ENCODE measurements at regions not wholly inside any gene's neighbourhood (a gene's known extent, or its start where the extent isn't known, plus 50 kb on each side); places are given as distances from the start of the nearest gene placed in this dataset.

DNA sequence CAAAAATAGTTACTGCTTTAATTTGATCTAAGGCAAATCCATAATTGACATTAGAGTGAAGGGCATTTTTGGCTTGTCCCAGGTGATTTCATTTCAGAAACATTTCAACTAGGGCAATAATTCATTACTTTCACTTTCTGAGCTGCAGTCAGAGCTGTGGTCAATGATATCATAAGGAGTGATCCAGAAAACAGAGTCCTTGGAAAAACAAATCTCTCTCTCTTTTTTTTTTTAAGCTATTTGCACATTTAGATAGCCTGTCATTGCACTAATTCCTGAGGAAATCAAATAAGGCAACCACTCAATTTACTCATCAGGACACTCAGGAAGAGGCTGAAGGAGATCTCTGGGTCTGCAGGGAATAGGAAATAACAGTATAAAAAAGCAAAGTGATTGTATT is 269.5 kb upstream of the LRRC3B start:
- no peaks in the 10 kb centered on the region for H3K27me3 ChIP-seq (ENCODE audit: control insufficient read depth, insufficient read depth, low read length)
- H3K9ac ChIP-seq (ENCODE audit: low read length), result no peak overlapping the region
- no peak overlapping the region for H3K4me3 ChIP-seq (ENCODE audit: low read depth, low read length)
- no peaks in the 10 kb centered on the region for H3K9me3 ChIP-seq (ENCODE audit: control insufficient read depth, insufficient read depth, low read depth, low read length)
- no peaks in the 10 kb centered on the region for H3K4me1 ChIP-seq (ENCODE audit: control insufficient read depth, insufficient read depth, low read length)
- no peaks in the 10 kb centered on the region for H3K36me3 ChIP-seq (ENCODE audit: control insufficient read depth, insufficient read depth, low read length)
- no peak overlapping the region for H3K27ac ChIP-seq (ENCODE audit: low read depth, low read length)

GRCh38 chr3:26358405-26358804 is 264.2 kb upstream of the LRRC3B start:
- H3K4me1 ChIP-seq (ENCODE audit: control insufficient read depth, insufficient read depth, low read length), result no peaks in the 10 kb centered on the region
- no peaks in the 10 kb centered on the region for H3K36me3 ChIP-seq (ENCODE audit: control insufficient read depth, insufficient read depth, low read length)
- no peaks in the 10 kb centered on the region for H3K27me3 ChIP-seq (ENCODE audit: control insufficient read depth, insufficient read depth, low read length)
- H3K9ac ChIP-seq (ENCODE audit: low read length), result no peak overlapping the region
- H3K27ac ChIP-seq (ENCODE audit: low read depth, low read length), result no peak overlapping the region
- H3K9me3 ChIP-seq (ENCODE audit: control insufficient read depth, insufficient read depth, low read depth, low read length), result peaks cover 6% of the 10 kb centered on the region
- H3K4me3 ChIP-seq (ENCODE audit: low read depth, low read length), result no peak overlapping the region

GRCh38 chr3:26365706-26366105 is 256.9 kb upstream of the LRRC3B start:
- H3K4me1 ChIP-seq (ENCODE audit: control insufficient read depth, insufficient read depth, low read length), result peaks cover 16% of the 10 kb centered on the region
- H3K9me3 ChIP-seq (ENCODE audit: control insufficient read depth, insufficient read depth, low read depth, low read length), result peaks cover 9% of the 10 kb centered on the region
- H3K36me3 ChIP-seq (ENCODE audit: control insufficient read depth, insufficient read depth, low read length), result no peaks in the 10 kb centered on the region
- H3K4me3 ChIP-seq (ENCODE audit: low read depth, low read length), result no peak overlapping the region
- no peak overlapping the region for H3K27ac ChIP-seq (ENCODE audit: low read depth, low read length)
- H3K9ac ChIP-seq (ENCODE audit: low read length), result no peak overlapping the region
- no peaks in the 10 kb centered on the region for H3K27me3 ChIP-seq (ENCODE audit: control insufficient read depth, insufficient read depth, low read length)

DNA sequence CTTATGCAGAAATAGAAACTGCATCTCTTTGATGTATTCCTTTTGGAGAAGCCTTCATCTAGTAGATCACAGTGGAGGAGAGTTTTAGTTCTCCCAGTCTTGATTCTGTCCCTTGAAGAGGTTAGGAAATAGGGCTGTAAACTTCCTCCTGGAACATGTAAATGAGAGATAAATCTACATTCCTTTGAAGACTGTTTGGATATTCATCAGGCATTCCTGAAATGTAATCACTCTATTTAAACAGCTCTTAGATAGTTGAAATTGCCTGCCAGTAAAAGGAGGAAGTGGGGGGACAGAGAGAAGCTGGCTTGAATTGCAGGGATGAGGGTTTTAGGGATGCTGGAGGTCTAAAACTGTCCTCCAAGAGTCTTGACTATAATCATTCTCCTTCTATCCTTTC is 254.3 kb upstream of the LRRC3B start:
- Histone ChIP-seq H3K9ac (ENCODE audit: low read length) (no peak overlapping the region), H3K4me1 (ENCODE audit: control insufficient read depth, insufficient read depth, low read length) (peaks cover 16% of the 10 kb centered on the region), H3K27ac (ENCODE audit: low read depth, low read length) (no peak overlapping the region; the same call in 1 of the 2 replicates), H3K9me3 (ENCODE audit: control insufficient read depth, insufficient read depth, low read depth, low read length) (peaks cover 3% of the 10 kb centered on the region; the same call in 1 of the 2 replicates), H3K36me3 (ENCODE audit: control insufficient read depth, insufficient read depth, low read length) (no peaks in the 10 kb centered on the region), H3K4me3 (ENCODE audit: low read depth, low read length) (no peak overlapping the region), H3K27me3 (ENCODE audit: control insufficient read depth, insufficient read depth, low read length) (no peaks in the 10 kb centered on the region)

DNA sequence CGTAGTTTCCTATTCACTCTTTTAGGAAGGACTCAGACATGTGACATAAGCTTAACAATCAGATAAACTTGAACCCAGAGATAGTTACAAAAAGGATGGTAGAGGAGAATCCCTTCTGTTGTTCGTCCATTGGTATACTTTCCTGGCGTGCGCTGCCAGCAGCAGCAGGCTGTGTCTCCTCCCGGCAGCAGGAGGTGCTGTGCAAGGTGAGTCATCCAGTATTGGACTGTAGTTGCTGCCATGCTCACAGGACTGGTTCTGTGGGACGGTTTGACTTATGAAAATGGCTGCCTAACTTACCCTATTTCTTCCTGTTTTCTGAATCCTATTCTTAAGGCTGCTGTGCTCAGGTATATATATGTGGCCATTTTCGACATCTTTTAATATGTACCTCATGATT is 253.4 kb upstream of the LRRC3B start:
- Histone ChIP-seq H3K9me3 (ENCODE audit: control insufficient read depth, insufficient read depth, low read depth, low read length) (no peaks in the 10 kb centered on the region; the same call in 1 of the 2 replicates), H3K4me1 (ENCODE audit: control insufficient read depth, insufficient read depth, low read length) (peaks cover 16% of the 10 kb centered on the region), H3K9ac (ENCODE audit: low read length) (no peak overlapping the region), H3K36me3 (ENCODE audit: control insufficient read depth, insufficient read depth, low read length) (no peaks in the 10 kb centered on the region), H3K27ac (ENCODE audit: low read depth, low read length) (no peak overlapping the region), H3K4me3 (ENCODE audit: low read depth, low read length) (no peak overlapping the region), H3K27me3 (ENCODE audit: control insufficient read depth, insufficient read depth, low read length) (no peaks in the 10 kb centered on the region)

GRCh38 chr3:26375843-26376530 is 246.6 kb upstream of the LRRC3B start:
- Histone ChIP-seq H3K9ac (ENCODE audit: low read length) (no peak overlapping the region), H3K27ac (ENCODE audit: low read depth, low read length) (no peak overlapping the region), H3K4me1 (ENCODE audit: control insufficient read depth, insufficient read depth, low read length) (no peaks in the 10 kb centered on the region; the same call in 1 of the 2 replicates), H3K27me3 (ENCODE audit: control insufficient read depth, insufficient read depth, low read length) (no peaks in the 10 kb centered on the region), H3K9me3 (ENCODE audit: control insufficient read depth, insufficient read depth, low read depth, low read length) (no peaks in the 10 kb centered on the region), H3K36me3 (ENCODE audit: control insufficient read depth, insufficient read depth, low read length) (no peaks in the 10 kb centered on the region), H3K4me3 (ENCODE audit: low read depth, low read length) (no peak overlapping the region)

- no peaks in the 10 kb centered on the region for H3K36me3 ChIP-seq (ENCODE audit: control insufficient read depth, insufficient read depth, low read length)
- no peak overlapping the region for H3K4me3 ChIP-seq (ENCODE audit: low read depth, low read length)
- H3K9me3 ChIP-seq (ENCODE audit: control insufficient read depth, insufficient read depth, low read depth, low read length), result no peaks in the 10 kb centered on the region
- no peak overlapping the region for H3K9ac ChIP-seq (ENCODE audit: low read length)
- H3K27me3 ChIP-seq (ENCODE audit: control insufficient read depth, insufficient read depth, low read length), result no peaks in the 10 kb centered on the region
- H3K4me1 ChIP-seq (ENCODE audit: control insufficient read depth, insufficient read depth, low read length), result no peaks in the 10 kb centered on the region; the same call in 1 of the 2 replicates
- H3K27ac ChIP-seq (ENCODE audit: low read depth, low read length), result no peak overlapping the region
Observed at GRCh38 chr3:26381411-26381810, 241.2 kb upstream of the LRRC3B start.

DNA sequence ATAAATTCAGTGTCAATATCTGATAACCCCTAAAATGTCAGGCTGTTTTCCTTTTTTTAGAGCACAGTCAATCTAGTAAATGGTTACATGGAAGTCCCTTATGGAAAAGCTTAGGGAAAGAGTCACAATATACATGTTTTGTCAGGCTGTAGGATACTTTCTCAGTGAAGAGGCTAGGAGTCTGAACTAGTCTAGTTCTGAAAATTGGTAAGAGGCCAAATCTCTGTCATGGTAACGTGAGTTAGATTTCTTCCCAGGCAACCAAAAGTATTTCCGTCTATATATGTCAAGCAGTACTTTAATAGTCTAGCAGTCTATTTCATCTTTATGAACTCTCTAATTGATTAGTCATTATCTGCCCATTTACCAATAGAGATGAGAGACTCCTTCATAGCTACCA is 215.9 kb upstream of the LRRC3B start:
- Histone ChIP-seq H3K4me1 (ENCODE audit: control insufficient read depth, insufficient read depth, low read length) (no peaks in the 10 kb centered on the region), H3K27ac (ENCODE audit: low read depth, low read length) (no peak overlapping the region), H3K9ac (ENCODE audit: low read length) (no peak overlapping the region), H3K4me3 (ENCODE audit: low read depth, low read length) (no peak overlapping the region), H3K36me3 (ENCODE audit: control insufficient read depth, insufficient read depth, low read length) (no peaks in the 10 kb centered on the region), H3K9me3 (ENCODE audit: control insufficient read depth, insufficient read depth, low read depth, low read length) (peaks cover 5% of the 10 kb centered on the region; the same call in 1 of the 2 replicates), H3K27me3 (ENCODE audit: control insufficient read depth, insufficient read depth, low read length) (no peaks in the 10 kb centered on the region)

- Histone ChIP-seq H3K4me1 (ENCODE audit: control insufficient read depth, insufficient read depth, low read length) (no peaks in the 10 kb centered on the region), H3K4me3 (ENCODE audit: low read depth, low read length) (no peak overlapping the region), H3K27me3 (ENCODE audit: control insufficient read depth, insufficient read depth, low read length) (no peaks in the 10 kb centered on the region), H3K9ac (ENCODE audit: low read length) (no peak overlapping the region), H3K36me3 (ENCODE audit: control insufficient read depth, insufficient read depth, low read length) (no peaks in the 10 kb centered on the region), H3K9me3 (ENCODE audit: control insufficient read depth, insufficient read depth, low read depth, low read length) (peaks cover 11% of the 10 kb centered on the region; the same call in 1 of the 2 replicates), H3K27ac (ENCODE audit: low read depth, low read length) (no peak overlapping the region)
Observed at GRCh38 chr3:26418553-26418952, 204.0 kb upstream of the LRRC3B start.

GRCh38 chr3:26422415-26422814 is 200.2 kb upstream of the LRRC3B start:
- H3K9me3 ChIP-seq (ENCODE audit: control insufficient read depth, insufficient read depth, low read depth, low read length), result no peaks in the 10 kb centered on the region
- H3K27me3 ChIP-seq (ENCODE audit: control insufficient read depth, insufficient read depth, low read length), result no peaks in the 10 kb centered on the region
- no peaks in the 10 kb centered on the region for H3K36me3 ChIP-seq (ENCODE audit: control insufficient read depth, insufficient read depth, low read length)
- H3K9ac ChIP-seq (ENCODE audit: low read length), result no peak overlapping the region
- H3K27ac ChIP-seq (ENCODE audit: low read depth, low read length), result no peak overlapping the region
- H3K4me1 ChIP-seq (ENCODE audit: control insufficient read depth, insufficient read depth, low read length), result no peaks in the 10 kb centered on the region
- no peak overlapping the region for H3K4me3 ChIP-seq (ENCODE audit: low read depth, low read length)

DNA sequence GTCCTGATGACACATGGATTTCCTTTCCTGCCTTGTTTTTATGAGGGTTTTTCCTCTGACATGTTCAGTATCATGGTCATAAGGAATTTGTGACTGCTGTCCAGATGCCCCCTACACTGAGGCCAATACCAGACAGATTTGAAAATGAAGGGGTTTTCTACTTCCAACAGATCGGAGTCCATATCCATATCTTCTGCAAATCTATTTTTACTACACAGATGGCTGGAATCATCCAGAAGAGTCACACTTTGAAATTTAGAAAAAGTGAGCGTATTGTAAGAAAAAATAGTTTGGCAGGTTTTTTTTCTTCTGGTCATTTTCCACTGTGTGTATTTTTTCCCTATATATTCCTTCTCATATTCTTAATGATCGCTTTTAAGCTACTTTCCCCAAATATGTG is 197.5 kb upstream of the LRRC3B start:
- Histone ChIP-seq H3K4me1 (ENCODE audit: control insufficient read depth, insufficient read depth, low read length) (no peaks in the 10 kb centered on the region), H3K27ac (ENCODE audit: low read depth, low read length) (no peak overlapping the region), H3K36me3 (ENCODE audit: control insufficient read depth, insufficient read depth, low read length) (no peaks in the 10 kb centered on the region), H3K9me3 (ENCODE audit: control insufficient read depth, insufficient read depth, low read depth, low read length) (no peaks in the 10 kb centered on the region), H3K27me3 (ENCODE audit: control insufficient read depth, insufficient read depth, low read length) (no peaks in the 10 kb centered on the region), H3K4me3 (ENCODE audit: low read depth, low read length) (no peak overlapping the region), H3K9ac (ENCODE audit: low read length) (no peak overlapping the region)
